ENCODE measurements at regions not wholly inside any gene's neighbourhood (a gene's known extent, or its start where the extent isn't known, plus 50 kb on each side); places are given as distances from the start of the nearest gene placed in this dataset.
"Not testable (repeated sequence)": the region's sequence is repeated elsewhere in the genome, so short reads cannot be mapped to it uniquely, and the experiment has no call there.

DNA sequence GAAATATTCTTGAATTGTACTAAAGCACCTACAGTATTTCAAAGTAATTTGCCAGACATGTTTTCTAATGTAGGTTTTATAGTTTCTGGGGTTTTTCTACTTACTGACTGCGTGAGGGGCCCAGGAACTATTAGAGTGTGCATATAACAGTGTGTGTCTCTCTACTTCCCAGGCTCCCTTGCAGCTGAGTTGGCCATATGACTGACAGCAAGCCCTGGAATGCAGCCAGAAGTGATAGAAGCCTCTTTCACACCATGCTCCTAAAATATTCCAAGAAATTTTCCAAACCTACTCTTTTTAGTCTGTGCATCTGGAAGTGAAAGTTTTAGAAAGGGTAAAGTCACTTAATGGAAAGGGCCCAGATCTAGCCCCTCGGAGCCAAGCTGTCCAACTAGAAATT lies 96.7 kb upstream of the SLC7A11 start:
- no peak overlapping the region for H3K27ac ChIP-seq (ENCODE audit: low read depth, low read length)
- no peak overlapping the region for H3K4me3 ChIP-seq (ENCODE audit: low read length in 3 of 3)
- no peaks in the 10 kb centered on the region for H3K27me3 ChIP-seq (ENCODE audit: control insufficient read depth in 3 of 3, insufficient read depth in 3 of 3, low read length in 3 of 3)
- no peak overlapping the region for H3K9ac ChIP-seq (ENCODE audit: low read depth in 1 of 3, low read length in 3 of 3)
- H3K36me3 ChIP-seq (ENCODE audit: control insufficient read depth in 3 of 3, insufficient read depth in 3 of 3, low read length in 3 of 3), result no peaks in the 10 kb centered on the region
- no peaks in the 10 kb centered on the region for H3K4me1 ChIP-seq (ENCODE audit: control insufficient read depth in 3 of 3, insufficient read depth in 3 of 3, low read length in 3 of 3)
- no peaks in the 10 kb centered on the region for H3K9me3 ChIP-seq (ENCODE audit: control insufficient read depth in 3 of 3, low read length in 3 of 3)

- H3K27me3 ChIP-seq (ENCODE audit: control insufficient read depth in 3 of 3, insufficient read depth in 3 of 3, low read length in 3 of 3); H3K9me3 ChIP-seq (ENCODE audit: control insufficient read depth in 3 of 3, low read length in 3 of 3); H3K36me3 ChIP-seq (ENCODE audit: control insufficient read depth in 3 of 3, insufficient read depth in 3 of 3, low read length in 3 of 3); H3K27ac ChIP-seq (ENCODE audit: low read depth, low read length); H3K4me1 ChIP-seq (ENCODE audit: control insufficient read depth in 3 of 3, insufficient read depth in 3 of 3, low read length in 3 of 3); H3K9ac ChIP-seq (ENCODE audit: low read depth in 1 of 3, low read length in 3 of 3); H3K4me3 ChIP-seq (ENCODE audit: low read length in 3 of 3): not testable (repeated sequence)
Measured at GRCh38 chr4:138338222-138338621, 96.1 kb upstream of the SLC7A11 start.

DNA sequence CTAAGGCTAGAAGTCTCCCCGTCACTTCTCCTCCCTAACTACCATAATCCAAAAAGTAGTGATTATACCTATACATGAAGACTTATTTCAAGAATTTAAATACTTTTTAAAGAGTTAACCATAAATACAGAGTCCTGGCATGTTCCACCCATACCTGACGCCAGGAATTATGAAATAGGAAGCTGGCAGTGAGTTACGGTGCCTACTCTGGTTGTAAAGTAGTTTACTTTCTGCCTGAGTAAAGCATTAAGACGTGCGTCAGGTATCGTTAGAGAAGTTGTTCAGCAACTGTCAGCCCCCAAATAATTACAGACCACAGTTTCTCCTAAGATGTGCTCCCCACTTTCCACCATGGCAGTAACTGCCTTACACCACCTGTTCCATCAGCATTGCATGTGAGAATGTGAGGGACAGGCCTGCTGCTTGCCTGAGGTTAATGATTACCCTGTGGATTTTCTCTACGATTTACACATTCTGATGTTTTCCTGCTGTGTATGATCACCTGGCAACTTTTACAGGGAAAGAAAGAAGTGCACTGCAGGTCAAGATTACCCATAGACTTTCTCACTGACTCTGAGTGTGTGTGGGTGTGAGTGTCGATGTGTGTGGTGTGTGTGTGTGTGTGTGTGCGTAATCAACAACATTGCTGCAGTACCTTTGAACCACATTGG lies 92.3 kb upstream of the SLC7A11 start:
- H3K36me3 ChIP-seq (ENCODE audit: control insufficient read depth in 3 of 3, insufficient read depth in 3 of 3, low read length in 3 of 3), result no peaks in the 10 kb centered on the region
- no peak overlapping the region for H3K9ac ChIP-seq (ENCODE audit: low read depth in 1 of 3, low read length in 3 of 3)
- H3K4me1 ChIP-seq (ENCODE audit: control insufficient read depth in 3 of 3, insufficient read depth in 3 of 3, low read length in 3 of 3), result no peaks in the 10 kb centered on the region
- no peaks in the 10 kb centered on the region for H3K9me3 ChIP-seq (ENCODE audit: control insufficient read depth in 3 of 3, low read length in 3 of 3)
- H3K27ac ChIP-seq (ENCODE audit: low read depth, low read length), result no peak overlapping the region
- no peak overlapping the region for H3K4me3 ChIP-seq (ENCODE audit: low read length in 3 of 3)
- H3K27me3 ChIP-seq (ENCODE audit: control insufficient read depth in 3 of 3, insufficient read depth in 3 of 3, low read length in 3 of 3), result no peaks in the 10 kb centered on the region

GRCh38 chr4:138332415-138332814 lies 90.3 kb upstream of the SLC7A11 start:
- H3K27me3 ChIP-seq (ENCODE audit: control insufficient read depth in 3 of 3, insufficient read depth in 3 of 3, low read length in 3 of 3), result not testable (repeated sequence)

GRCh38 chr4:138330531-138330930 lies 88.4 kb upstream of the SLC7A11 start:
- Histone ChIP-seq H3K9me3 (ENCODE audit: control insufficient read depth in 3 of 3, low read length in 3 of 3) (no peaks in the 10 kb centered on the region), H3K4me3 (ENCODE audit: low read length in 3 of 3) (no peak overlapping the region), H3K27me3 (ENCODE audit: control insufficient read depth in 3 of 3, insufficient read depth in 3 of 3, low read length in 3 of 3) (no peaks in the 10 kb centered on the region), H3K36me3 (ENCODE audit: control insufficient read depth in 3 of 3, insufficient read depth in 3 of 3, low read length in 3 of 3) (no peaks in the 10 kb centered on the region), H3K27ac (ENCODE audit: low read depth, low read length) (no peak overlapping the region), H3K9ac (ENCODE audit: low read depth in 1 of 3, low read length in 3 of 3) (no peak overlapping the region), H3K4me1 (ENCODE audit: control insufficient read depth in 3 of 3, insufficient read depth in 3 of 3, low read length in 3 of 3) (no peaks in the 10 kb centered on the region)

More at GRCh38 chr4:138332415-138332814, 90.3 kb upstream of the SLC7A11 start:
- H3K9ac ChIP-seq (ENCODE audit: low read depth in 1 of 3, low read length in 3 of 3); H3K4me1 ChIP-seq (ENCODE audit: control insufficient read depth in 3 of 3, insufficient read depth in 3 of 3, low read length in 3 of 3); H3K9me3 ChIP-seq (ENCODE audit: control insufficient read depth in 3 of 3, low read length in 3 of 3); H3K27ac ChIP-seq (ENCODE audit: low read depth, low read length); H3K36me3 ChIP-seq (ENCODE audit: control insufficient read depth in 3 of 3, insufficient read depth in 3 of 3, low read length in 3 of 3); H3K4me3 ChIP-seq (ENCODE audit: low read length in 3 of 3): not testable (repeated sequence)

DNA sequence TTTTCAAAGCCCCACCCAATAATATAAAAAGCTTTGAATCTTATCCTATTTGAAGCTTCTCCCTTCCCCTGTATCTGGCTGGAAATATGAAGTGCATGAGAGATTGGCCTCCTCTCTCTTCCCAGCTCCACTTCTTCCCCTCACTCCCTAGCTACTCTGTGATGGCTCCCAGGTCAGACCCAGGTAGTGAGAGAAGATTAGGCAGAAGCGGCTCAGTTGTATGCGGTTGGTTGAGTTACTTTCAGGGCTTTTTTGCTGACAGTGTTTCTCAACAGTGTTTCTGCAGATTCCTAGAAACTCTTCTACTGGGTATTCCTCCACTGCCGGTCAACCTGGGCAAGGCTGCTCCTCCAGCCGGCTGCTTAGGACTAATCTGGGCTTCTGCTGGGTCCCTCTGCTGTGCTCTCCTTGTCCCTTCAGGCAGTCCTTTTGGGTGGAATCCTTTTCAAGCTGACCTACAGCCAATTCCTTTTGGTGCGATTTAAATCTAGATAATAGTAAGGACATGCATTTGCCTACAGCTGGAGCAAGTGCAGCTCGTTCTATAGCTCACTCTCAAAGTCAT lies 87.4 kb upstream of the SLC7A11 start:
- no peaks in the 10 kb centered on the region for H3K36me3 ChIP-seq (ENCODE audit: control insufficient read depth in 3 of 3, insufficient read depth in 3 of 3, low read length in 3 of 3)
- H3K27ac ChIP-seq (ENCODE audit: low read depth, low read length), result no peak overlapping the region
- no peak overlapping the region for H3K4me3 ChIP-seq (ENCODE audit: low read length in 3 of 3)
- no peaks in the 10 kb centered on the region for H3K4me1 ChIP-seq (ENCODE audit: control insufficient read depth in 3 of 3, insufficient read depth in 3 of 3, low read length in 3 of 3)
- H3K9me3 ChIP-seq (ENCODE audit: control insufficient read depth in 3 of 3, low read length in 3 of 3), result no peaks in the 10 kb centered on the region
- H3K27me3 ChIP-seq (ENCODE audit: control insufficient read depth in 3 of 3, insufficient read depth in 3 of 3, low read length in 3 of 3), result no peaks in the 10 kb centered on the region
- no peak overlapping the region for H3K9ac ChIP-seq (ENCODE audit: low read depth in 1 of 3, low read length in 3 of 3)

GRCh38 chr4:138327338-138327737 lies 85.2 kb upstream of the SLC7A11 start:
- no peaks in the 10 kb centered on the region for H3K27me3 ChIP-seq (ENCODE audit: control insufficient read depth in 3 of 3, insufficient read depth in 3 of 3, low read length in 3 of 3)
- H3K36me3 ChIP-seq (ENCODE audit: control insufficient read depth in 3 of 3, insufficient read depth in 3 of 3, low read length in 3 of 3), result no peaks in the 10 kb centered on the region
- H3K9ac ChIP-seq (ENCODE audit: low read depth in 1 of 3, low read length in 3 of 3), result no peak overlapping the region
- H3K27ac ChIP-seq (ENCODE audit: low read depth, low read length), result no peak overlapping the region
- H3K4me3 ChIP-seq (ENCODE audit: low read length in 3 of 3), result no peak overlapping the region
- H3K4me1 ChIP-seq (ENCODE audit: control insufficient read depth in 3 of 3, insufficient read depth in 3 of 3, low read length in 3 of 3), result no peaks in the 10 kb centered on the region
- no peaks in the 10 kb centered on the region for H3K9me3 ChIP-seq (ENCODE audit: control insufficient read depth in 3 of 3, low read length in 3 of 3)

- no peaks in the 10 kb centered on the region for H3K4me1 ChIP-seq (ENCODE audit: control insufficient read depth in 3 of 3, insufficient read depth in 3 of 3, low read length in 3 of 3)
- no peaks in the 10 kb centered on the region for H3K9me3 ChIP-seq (ENCODE audit: control insufficient read depth in 3 of 3, low read length in 3 of 3)
- H3K9ac ChIP-seq (ENCODE audit: low read depth in 1 of 3, low read length in 3 of 3), result no peak overlapping the region
- H3K27ac ChIP-seq (ENCODE audit: low read depth, low read length), result no peak overlapping the region
- no peaks in the 10 kb centered on the region for H3K36me3 ChIP-seq (ENCODE audit: control insufficient read depth in 3 of 3, insufficient read depth in 3 of 3, low read length in 3 of 3)
- H3K27me3 ChIP-seq (ENCODE audit: control insufficient read depth in 3 of 3, insufficient read depth in 3 of 3, low read length in 3 of 3), result no peaks in the 10 kb centered on the region
- H3K4me3 ChIP-seq (ENCODE audit: low read length in 3 of 3), result no peak overlapping the region
Measured at GRCh38 chr4:138320831-138321230, 78.7 kb upstream of the SLC7A11 start.

DNA sequence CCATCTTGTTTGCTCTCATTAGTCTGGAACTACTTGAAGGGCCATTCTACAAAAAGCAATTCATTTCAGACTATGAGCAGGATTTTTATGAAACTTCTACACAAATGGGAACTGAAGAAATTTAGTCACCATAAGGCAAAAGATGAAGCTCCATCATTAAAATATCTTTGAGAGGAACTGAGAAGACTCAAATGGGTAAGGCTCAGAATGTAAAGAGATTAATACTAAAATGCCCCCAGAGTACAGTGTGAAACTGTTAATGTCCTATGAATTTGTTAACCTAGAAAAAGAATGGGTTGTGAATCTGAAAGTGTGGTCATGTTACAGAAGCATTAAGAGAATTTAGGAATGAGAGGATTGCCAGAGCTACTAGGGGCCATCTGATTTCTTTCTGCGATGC lies 77.9 kb upstream of the SLC7A11 start:
- no peaks in the 10 kb centered on the region for H3K36me3 ChIP-seq (ENCODE audit: control insufficient read depth in 3 of 3, insufficient read depth in 3 of 3, low read length in 3 of 3)

GRCh38 chr4:138317175-138317748 lies 75.1 kb upstream of the SLC7A11 start:
- H3K27ac ChIP-seq (ENCODE audit: low read depth, low read length), result no peak overlapping the region
- H3K9me3 ChIP-seq (ENCODE audit: control insufficient read depth in 3 of 3, low read length in 3 of 3), result peaks cover 0 to 2% (median 0%) of the 10 kb centered on the region in 3 donors
- H3K4me1 ChIP-seq (ENCODE audit: control insufficient read depth in 3 of 3, insufficient read depth in 3 of 3, low read length in 3 of 3), result no peaks in the 10 kb centered on the region
- no peak overlapping the region for H3K4me3 ChIP-seq (ENCODE audit: low read length in 3 of 3)
- H3K9ac ChIP-seq (ENCODE audit: low read depth in 1 of 3, low read length in 3 of 3), result no peak overlapping the region
- H3K36me3 ChIP-seq (ENCODE audit: control insufficient read depth in 3 of 3, insufficient read depth in 3 of 3, low read length in 3 of 3), result no peaks in the 10 kb centered on the region
- no peaks in the 10 kb centered on the region for H3K27me3 ChIP-seq (ENCODE audit: control insufficient read depth in 3 of 3, insufficient read depth in 3 of 3, low read length in 3 of 3)

More for the DNA sequence above, 77.9 kb upstream of the SLC7A11 start:
- H3K9ac ChIP-seq (ENCODE audit: low read depth in 1 of 3, low read length in 3 of 3), result no peak overlapping the region
- H3K9me3 ChIP-seq (ENCODE audit: control insufficient read depth in 3 of 3, low read length in 3 of 3), result peaks cover 0 to under 1% (median 0%) of the 10 kb centered on the region in 3 donors
- H3K27ac ChIP-seq (ENCODE audit: low read depth, low read length), result no peak overlapping the region
- H3K4me1 ChIP-seq (ENCODE audit: control insufficient read depth in 3 of 3, insufficient read depth in 3 of 3, low read length in 3 of 3), result no peaks in the 10 kb centered on the region
- no peaks in the 10 kb centered on the region for H3K27me3 ChIP-seq (ENCODE audit: control insufficient read depth in 3 of 3, insufficient read depth in 3 of 3, low read length in 3 of 3)
- no peak overlapping the region for H3K4me3 ChIP-seq (ENCODE audit: low read length in 3 of 3)
